CD4-positive, CD25-positive, alpha-beta regulatory T cell (primary cell): ENCODE measurements at regions not wholly inside any gene's neighbourhood (a gene's known extent, or its start where the extent isn't known, plus 50 kb on each side); places are given as distances from the start of the nearest gene placed in this dataset.

Experiments
- ATAC-seq, 2 donors: fragments of 150-1000 bp; cut with Tn5 transposase; one replicate each; pipeline ENCODE4 v1.10.0; 2021; ENCODE audit warnings: low read depth in 2 of 2, moderate number of reproducible peaks in 2 of 2, moderate library complexity in 1 of 2
- DNase-seq, 3 donors: peaks; one replicate each; pipeline versions ENCODE4 v3.0.0 to v3.0.0-alpha.2; 2012 to 2022; ENCODE audit warnings: mixed read lengths in 1 of 3
- H3K27ac ChIP-seq: one replicate; pipeline ENCODE4 v1.7.0; 2013; ENCODE audit warnings: mild to moderate bottlenecking, low read length; ENCODE audit not compliant: insufficient read depth, poor library complexity, severe bottlenecking
- H3K27me3 ChIP-seq: one replicate; pipeline ENCODE4 v1.7.0; 2013; ENCODE audit warnings: low read length; ENCODE audit not compliant: control insufficient read depth, insufficient read depth
- H3K36me3 ChIP-seq: one replicate; pipeline ENCODE4 v1.7.0; 2013; ENCODE audit warnings: mild to moderate bottlenecking, low read length, moderate library complexity; ENCODE audit not compliant: control insufficient read depth, insufficient read depth
- H3K4me1 ChIP-seq: 2 replicates; pipeline ENCODE4 v1.7.0; 2013; ENCODE audit warnings: mild to moderate bottlenecking, low read length; ENCODE audit not compliant: insufficient read depth, control insufficient read depth, poor library complexity, severe bottlenecking
- H3K4me3 ChIP-seq: one replicate; pipeline ENCODE4 v1.7.0; 2013; ENCODE audit warnings: low read depth, mild to moderate bottlenecking, low read length, moderate library complexity
- H3K9me3 ChIP-seq, 2 experiments: 1 replicate in 1 of 2; 2 replicates in 1 of 2; pipeline ENCODE4 v1.7.0; 2013; ENCODE audit warnings: low read length in 2 of 2, mild to moderate bottlenecking in 1 of 2, moderate library complexity in 1 of 2; ENCODE audit not compliant: control insufficient read depth in 2 of 2
- H3K27ac Mint-ChIP-seq, 3 donors: one replicate each; pipeline ENCODE4 v1.8.0; 2020 to 2022; ENCODE audit warnings: mild to moderate bottlenecking in 3 of 3, mixed read lengths in 3 of 3, moderate library complexity in 2 of 3
- H3K27me3 Mint-ChIP-seq: one replicate; pipeline ENCODE4 v1.8.0; 2022; ENCODE audit warnings: mild to moderate bottlenecking, mixed read lengths
- H3K36me3 Mint-ChIP-seq: one replicate; pipeline ENCODE4 v1.8.0; 2020; ENCODE audit warnings: mixed read lengths
- H3K4me1 Mint-ChIP-seq, 4 donors: one replicate each; pipeline ENCODE4 v1.8.0; 2020 to 2022; ENCODE audit warnings: mixed read lengths in 4 of 4, mild to moderate bottlenecking in 1 of 4
- H3K4me3 Mint-ChIP-seq, 4 donors: one replicate each; pipeline ENCODE4 v1.8.0; 2020 to 2022; ENCODE audit warnings: mild to moderate bottlenecking in 4 of 4, mixed read lengths in 4 of 4, moderate library complexity in 3 of 4
- H3K9me3 Mint-ChIP-seq, 7 donors: one replicate each; pipeline ENCODE4 v1.8.0; 2020 to 2022; ENCODE audit warnings: mixed read lengths in 7 of 7, mild to moderate bottlenecking in 3 of 7, moderate library complexity in 2 of 7

DNA sequence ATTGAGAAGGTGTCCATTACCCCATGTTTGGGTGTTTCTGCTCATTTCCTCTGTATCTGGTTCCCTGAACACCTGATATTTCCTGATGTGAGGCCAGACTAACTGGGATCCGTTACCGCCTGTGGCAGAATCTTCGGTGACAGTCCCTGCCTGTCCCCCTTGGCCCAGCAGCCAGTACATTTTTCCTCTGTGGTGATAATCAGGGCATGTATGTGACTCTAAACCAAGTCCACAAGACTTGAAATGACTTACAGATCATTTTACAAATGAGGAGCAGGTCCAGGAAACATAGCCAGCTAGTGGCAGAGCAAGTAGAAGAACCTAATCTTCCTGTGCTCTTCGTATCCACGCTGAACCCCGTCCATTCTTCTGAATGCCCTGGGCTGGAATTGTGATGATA lies 143.5 kb upstream of the IPO9 start:
- no peak overlapping the region for H3K4me3 Mint-ChIP-seq
- DNase-seq = no peak
- no peaks in the 10 kb centered on the region for H3K27me3 ChIP-seq
- no peaks in the 10 kb centered on the region for H3K36me3 ChIP-seq
- H3K27ac ChIP-seq = no peak overlapping the region
- H3K4me1 ChIP-seq = no peaks in the 10 kb centered on the region
- no peaks in the 10 kb centered on the region for H3K27me3 Mint-ChIP-seq
- H3K9me3 ChIP-seq = no peaks in the 10 kb centered on the region
- H3K4me1 Mint-ChIP-seq = no peaks in the 10 kb centered on the region
- H3K9me3 Mint-ChIP-seq = no peaks in the 10 kb centered on the region
- ATAC-seq = no peak
- no peaks in the 10 kb centered on the region for H3K36me3 Mint-ChIP-seq
- no peak overlapping the region for H3K27ac Mint-ChIP-seq
- no peak overlapping the region for H3K4me3 ChIP-seq

DNA sequence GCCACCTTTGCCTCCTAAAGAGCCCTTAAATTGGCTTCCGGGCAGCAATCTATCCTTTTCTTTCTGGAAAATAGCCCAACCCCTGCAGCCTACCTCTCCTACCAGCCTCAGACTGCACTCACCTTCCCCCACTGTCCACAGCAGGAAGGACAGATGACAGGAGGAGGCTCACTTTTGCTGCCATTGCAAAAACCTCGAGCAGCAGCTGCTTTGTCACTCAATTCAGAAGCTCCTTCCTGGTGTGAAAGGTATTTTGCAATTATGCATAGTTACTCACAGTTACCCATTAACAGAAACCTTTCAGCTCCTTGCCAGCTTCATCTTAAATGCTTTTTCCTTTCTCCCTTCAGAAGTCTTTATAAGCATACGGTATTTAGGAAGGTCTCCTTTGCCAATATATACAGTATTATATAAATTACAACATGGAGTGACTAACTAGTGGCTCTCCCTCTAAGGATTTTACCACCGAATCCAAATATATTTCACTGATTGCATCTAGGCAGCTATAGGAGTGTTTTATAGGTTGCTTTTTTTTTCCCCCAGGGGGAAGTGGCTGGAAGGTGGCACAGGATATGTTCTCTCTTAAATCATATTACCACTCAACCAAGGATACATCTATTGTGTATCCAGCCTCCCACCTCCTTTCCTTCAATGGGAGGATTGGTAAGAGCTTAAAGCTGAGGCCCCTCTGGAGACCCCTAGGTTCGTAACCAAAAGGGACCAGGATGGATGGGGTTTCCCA lies 142.1 kb upstream of the IPO9 start:
- DNase-seq = no peak
- H3K36me3 Mint-ChIP-seq = no peaks in the 10 kb centered on the region
- H3K9me3 Mint-ChIP-seq = peaks cover 0 to 2% (median 0%) of the 10 kb centered on the region in 7 donors
- H3K27ac ChIP-seq = no peak overlapping the region
- no peaks in the 10 kb centered on the region for H3K4me1 Mint-ChIP-seq
- H3K36me3 ChIP-seq = no peaks in the 10 kb centered on the region
- no peaks in the 10 kb centered on the region for H3K27me3 ChIP-seq
- no peak overlapping the region for H3K4me3 ChIP-seq
- no peaks in the 10 kb centered on the region for H3K4me1 ChIP-seq
- no peak overlapping the region for H3K4me3 Mint-ChIP-seq
- no peaks in the 10 kb centered on the region for H3K27me3 Mint-ChIP-seq
- H3K9me3 ChIP-seq = no peaks in the 10 kb centered on the region
- no peak overlapping the region for H3K27ac Mint-ChIP-seq
- no peak for ATAC-seq

DNA sequence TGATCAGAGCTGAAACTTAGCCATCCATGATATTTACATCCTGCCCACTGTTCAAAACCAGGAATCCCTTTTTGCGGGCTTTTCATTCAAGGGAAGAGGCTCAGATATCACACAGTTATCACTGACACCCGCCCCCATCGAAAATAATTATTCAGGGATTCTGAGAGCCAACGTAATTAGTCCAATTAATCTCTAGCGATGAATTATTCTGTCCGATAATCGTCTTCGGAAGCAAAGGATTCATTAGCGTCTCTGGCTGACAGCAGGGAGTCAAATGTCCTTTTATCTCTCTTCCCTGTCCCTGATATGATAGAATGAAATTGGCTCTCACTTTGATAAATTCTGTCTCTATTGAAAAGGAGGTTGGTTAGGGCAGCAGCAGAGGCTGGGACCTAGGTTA lies 140.4 kb upstream of the IPO9 start:
- Histone ChIP-seq H3K27me3 (no peaks in the 10 kb centered on the region), H3K4me1 (no peaks in the 10 kb centered on the region), H3K36me3 (no peaks in the 10 kb centered on the region), H3K27ac (no peak overlapping the region), H3K9me3 (no peaks in the 10 kb centered on the region), H3K4me3 (no peak overlapping the region)
- H3K27ac Mint-ChIP-seq = no peak overlapping the region
- H3K4me3 Mint-ChIP-seq = no peak overlapping the region
- ATAC-seq (no peak), DNase-seq (no peak)
- no peaks in the 10 kb centered on the region for H3K27me3 Mint-ChIP-seq
- no peaks in the 10 kb centered on the region for H3K4me1 Mint-ChIP-seq
- peaks cover 0 to 2% (median 0%) of the 10 kb centered on the region in 7 donors for H3K9me3 Mint-ChIP-seq
- no peaks in the 10 kb centered on the region for H3K36me3 Mint-ChIP-seq

DNA sequence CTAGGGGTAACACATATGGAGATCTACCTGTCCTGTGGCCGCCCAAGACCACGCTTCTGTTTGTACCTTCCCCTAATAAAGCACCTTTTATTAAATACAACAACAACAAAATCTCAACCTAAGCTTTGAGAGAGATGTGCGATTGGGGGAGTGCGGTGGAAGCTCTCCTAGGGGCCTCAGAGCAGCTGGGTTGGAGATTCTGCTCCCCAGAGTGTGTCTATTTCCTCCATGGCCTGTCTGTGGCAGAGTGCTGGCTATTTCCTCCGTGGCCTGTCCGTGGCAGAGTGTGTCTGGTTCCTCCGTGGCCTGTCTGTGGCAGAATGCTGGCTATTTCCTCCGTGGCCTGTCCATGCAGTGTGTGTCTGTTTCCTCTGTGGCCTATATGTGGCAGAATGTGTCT lies 139.3 kb upstream of the IPO9 start:
- H3K4me1 ChIP-seq = no peaks in the 10 kb centered on the region
- Mint-ChIP-seq H3K4me3 (no peak overlapping the region), H3K36me3 (no peaks in the 10 kb centered on the region), H3K27ac (no peak overlapping the region), H3K9me3 (peaks cover 0 to 2% (median 0%) of the 10 kb centered on the region in 7 donors), H3K4me1 (no peaks in the 10 kb centered on the region), H3K27me3 (no peaks in the 10 kb centered on the region)
- H3K27ac ChIP-seq = no peak overlapping the region
- ATAC-seq (no peak), DNase-seq (no peak)
- H3K36me3 ChIP-seq = no peaks in the 10 kb centered on the region
- no peaks in the 10 kb centered on the region for H3K9me3 ChIP-seq
- H3K4me3 ChIP-seq = no peak overlapping the region
- H3K27me3 ChIP-seq = no peaks in the 10 kb centered on the region

DNA sequence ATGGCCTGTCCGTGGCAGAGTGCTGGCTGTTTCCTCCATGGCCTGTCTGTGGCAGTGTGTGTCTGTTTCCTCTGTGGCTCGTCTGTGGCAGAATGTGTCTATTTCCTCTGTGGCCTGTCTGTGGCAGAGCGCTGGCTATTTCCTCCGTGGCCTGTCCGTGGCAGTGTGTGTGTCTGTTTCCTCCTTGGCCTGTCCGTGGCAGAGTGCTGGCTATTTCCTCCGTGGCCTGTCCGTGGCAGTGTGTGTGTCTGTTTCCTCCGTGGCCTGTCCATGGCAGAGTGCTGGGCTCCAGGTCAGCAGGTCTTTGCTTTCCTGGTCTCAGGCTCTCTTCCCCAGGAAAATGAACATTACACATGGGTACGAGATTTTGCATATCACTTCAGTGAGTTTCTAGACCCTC lies 138.4 kb upstream of the IPO9 start:
- Mint-ChIP-seq H3K27me3 (no peaks in the 10 kb centered on the region), H3K36me3 (no peaks in the 10 kb centered on the region), H3K4me3 (peak overlapping the region in 1 of 4 donors; percentile 2), H3K9me3 (peaks cover 0 to 2% (median 0%) of the 10 kb centered on the region in 7 donors), H3K4me1 (no peaks in the 10 kb centered on the region), H3K27ac (no peak overlapping the region)
- Histone ChIP-seq H3K4me1 (no peaks in the 10 kb centered on the region), H3K9me3 (no peaks in the 10 kb centered on the region), H3K27me3 (no peaks in the 10 kb centered on the region), H3K36me3 (no peaks in the 10 kb centered on the region), H3K27ac (no peak overlapping the region), H3K4me3 (no peak overlapping the region)
- no peak for DNase-seq
- ATAC-seq = no peak

DNA sequence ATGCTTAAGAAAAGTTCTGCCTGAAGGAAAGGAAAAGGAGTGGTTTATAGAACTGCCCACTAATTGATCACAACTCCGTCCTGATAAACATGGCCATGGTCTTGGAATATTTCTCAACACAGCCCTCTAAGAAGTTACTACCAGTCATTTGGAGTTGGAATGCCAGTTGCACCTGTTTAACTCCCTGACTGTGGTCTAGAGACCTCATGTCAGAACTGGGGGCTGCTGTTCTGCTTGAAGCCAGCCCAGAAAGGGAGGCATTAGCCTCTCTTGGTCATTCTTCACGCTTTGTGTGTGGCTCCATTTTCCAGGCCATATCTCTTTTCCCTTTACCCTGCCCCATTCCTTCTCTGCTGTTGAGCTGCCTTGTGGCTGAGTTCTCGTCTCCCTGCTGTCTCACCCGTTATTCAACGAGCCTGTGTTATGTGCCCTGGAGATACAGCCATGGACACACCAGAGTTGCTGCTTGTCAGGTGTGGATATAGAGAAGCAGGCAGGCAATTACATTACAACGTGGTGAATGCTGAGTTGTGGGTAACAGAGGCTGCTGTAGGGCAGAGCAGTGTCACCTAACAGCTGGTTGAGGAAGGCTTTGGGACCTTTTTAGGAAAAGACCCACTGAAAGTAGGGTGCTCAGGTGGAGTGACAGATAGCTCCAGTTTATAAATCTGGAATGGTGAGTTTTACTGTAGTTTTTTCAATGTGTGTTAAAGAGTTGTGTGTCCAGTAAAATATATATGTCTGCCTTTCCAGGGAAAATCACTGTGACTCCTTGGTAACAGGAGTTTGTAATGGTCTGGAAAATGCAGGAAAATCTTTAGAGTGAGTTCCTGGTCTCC lies 137.0 kb upstream of the IPO9 start:
- Histone ChIP-seq H3K4me1 (no peaks in the 10 kb centered on the region), H3K4me3 (no peak overlapping the region), H3K9me3 (no peaks in the 10 kb centered on the region), H3K27me3 (no peaks in the 10 kb centered on the region), H3K36me3 (no peaks in the 10 kb centered on the region), H3K27ac (no peak overlapping the region)
- DNase-seq = no peak
- Mint-ChIP-seq H3K9me3 (peaks cover 0 to 3% (median 0%) of the 10 kb centered on the region in 7 donors), H3K4me1 (no peaks in the 10 kb centered on the region), H3K36me3 (no peaks in the 10 kb centered on the region), H3K4me3 (no peak overlapping the region), H3K27ac (no peak overlapping the region), H3K27me3 (no peaks in the 10 kb centered on the region)
- no peak for ATAC-seq

DNA sequence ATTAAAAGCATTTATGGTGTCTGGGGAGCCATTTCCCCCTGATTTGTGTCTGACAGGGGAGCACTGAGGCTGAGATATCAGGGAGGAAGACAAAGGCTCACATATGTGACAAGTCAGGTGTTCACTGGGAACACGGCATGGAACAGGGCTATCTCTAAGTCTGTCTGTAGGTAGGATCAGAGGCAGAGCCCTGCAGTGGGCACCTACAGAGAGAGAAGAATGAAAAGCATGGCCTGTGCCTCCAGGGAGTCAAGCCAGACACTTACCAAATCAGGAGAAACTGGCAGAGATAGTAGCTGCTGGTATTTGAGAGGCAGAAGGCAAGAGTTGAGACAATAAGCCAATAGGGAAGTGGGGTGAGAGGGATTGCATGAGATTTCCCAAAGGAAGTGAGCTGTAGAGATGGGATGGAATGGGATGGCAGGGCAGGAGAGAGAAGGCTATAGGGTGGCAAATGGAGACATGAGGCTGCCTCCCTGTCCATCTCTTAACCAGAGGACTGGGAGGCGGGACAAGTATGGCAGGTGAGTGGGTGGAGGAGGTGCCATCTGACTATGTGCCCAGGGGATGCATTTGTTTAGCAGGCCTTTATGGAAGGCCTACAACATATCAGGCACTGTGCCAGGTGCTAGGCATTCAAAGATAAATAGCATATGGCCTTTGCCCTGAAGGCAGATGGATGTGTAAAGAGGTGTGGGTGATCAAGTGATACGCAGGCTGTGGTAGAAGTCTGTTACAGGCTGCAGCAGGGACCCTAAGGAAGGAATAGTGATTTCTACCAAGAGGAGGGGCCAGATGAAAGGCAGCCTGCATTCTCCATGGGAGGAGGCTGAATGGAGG lies 136.2 kb upstream of the IPO9 start:
- Mint-ChIP-seq H3K9me3 (peaks cover 0 to 3% (median 0%) of the 10 kb centered on the region in 7 donors), H3K4me3 (no peak overlapping the region), H3K4me1 (no peaks in the 10 kb centered on the region), H3K27me3 (no peaks in the 10 kb centered on the region), H3K27ac (no peak overlapping the region), H3K36me3 (no peaks in the 10 kb centered on the region)
- Histone ChIP-seq H3K4me1 (no peaks in the 10 kb centered on the region), H3K4me3 (no peak overlapping the region), H3K27ac (no peak overlapping the region), H3K9me3 (no peaks in the 10 kb centered on the region), H3K27me3 (no peaks in the 10 kb centered on the region), H3K36me3 (no peaks in the 10 kb centered on the region)
- DNase-seq (no peak), ATAC-seq (no peak)
